ENCODE measurements at regions not wholly inside any gene's neighbourhood (a gene's known extent, or its start where the extent isn't known, plus 50 kb on each side); places are given as distances from the start of the nearest gene placed in this dataset.
A peak's percentile ranks its signal among the peaks of the same experiment; 100 is the strongest.

GRCh38 chr13:72204291-72204690 lies 337.3 kb upstream of the DACH1 start:
- Histone ChIP-seq H3K79me2 (ENCODE audit: insufficient read depth, low read length) (no peaks in the 10 kb centered on the region), H3K4me2 (ENCODE audit: low read length) (no peak overlapping the region), H3K4me1 (ENCODE audit: control insufficient read depth in 1 of 2, insufficient read depth in 2 of 2, low read length in 2 of 2) (no peaks in the 10 kb centered on the region), H3K9me2 (ENCODE audit: insufficient read depth) (no peaks in the 10 kb centered on the region), H3K9ac (ENCODE audit: low read length) (no peak overlapping the region), H3K9me3 (ENCODE audit: control insufficient read depth in 1 of 2, insufficient read depth in 1 of 2, low read depth in 1 of 2, low read length in 2 of 2) (peaks cover 0 to 2% of the 10 kb centered on the region in 2 experiments; a peak in 1 of 4 replicates), H3K27me3 (ENCODE audit: insufficient read depth, low read length) (no peaks in the 10 kb centered on the region), H3K36me3 (ENCODE audit: control insufficient read depth in 1 of 2, insufficient read depth in 2 of 2, low read length in 2 of 2) (no peaks in the 10 kb centered on the region), H4K20me1 (ENCODE audit: insufficient read depth) (no peaks in the 10 kb centered on the region), H2AFZ (ENCODE audit: low read depth, low read length, poor library complexity, severe bottlenecking) (no peak overlapping the region), H3K27ac (ENCODE audit: low read depth, low read length) (no peak overlapping the region), H3K4me3 (replicated peaks in 1 of 2; ENCODE audit: low read depth in 1 of 2, low read length in 2 of 2) (no peak overlapping the region)
- no peak for ATAC-seq
- POLR2A ChIA-PET = no interaction called here
- DNase-seq (ENCODE audit: low read depth, low spot score) = peak; percentile 2
- intact Hi-C loops (cut with micrococcal nuclease) = no loop called here
- no TSS peak for BruUV-seq (replicated peaks)
- CTCF ChIA-PET = no interaction called here
- RAD21 ChIA-PET (ENCODE audit: low non-redundant PET in 1 of 2, low total read pairs in 2 of 2, uncharacterized antibody in 2 of 2, unreplicated experiment in 2 of 2) = no interaction called here
- TF ChIP-seq ELF1 (IDR thresholded peaks at IDR 0.05; ENCODE audit: borderline replicate concordance, low read depth) (no peak), RAD21 (IDR thresholded peaks at IDR 0.05; ENCODE audit: low read depth) (no peak), SP1 (IDR thresholded peaks at IDR 0.05; ENCODE audit: low read depth) (no peak), POLR2A (IDR thresholded peaks at IDR 0.05; ENCODE audit: borderline replicate concordance, extremely low read depth, insufficient read depth, insufficient read length) (no peak), ZFX (IDR thresholded peaks at IDR 0.05) (no peak), SIN3A (IDR thresholded peaks at IDR 0.05; ENCODE audit: low read depth) (no peak)

DNA sequence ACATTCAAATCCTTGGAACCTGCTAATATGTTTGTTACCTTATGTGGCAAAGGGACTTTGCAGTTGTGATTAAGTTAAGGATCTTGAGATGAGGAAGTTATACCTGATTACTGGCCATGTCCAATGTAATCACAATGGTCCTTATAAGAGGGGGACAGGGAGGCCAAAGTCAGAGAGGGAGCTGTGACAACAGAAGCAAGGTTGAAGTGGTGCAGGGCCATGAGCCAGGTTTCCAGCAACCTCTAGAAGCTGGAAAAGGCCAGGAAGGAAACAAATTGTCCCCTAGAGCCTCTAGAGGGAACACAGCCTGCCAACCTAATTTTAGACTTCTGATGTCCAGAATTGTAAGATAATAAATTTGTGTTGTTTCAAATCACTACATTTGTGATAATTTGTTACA lies 334.7 kb upstream of the DACH1 start:
- Histone ChIP-seq H3K27ac (ENCODE audit: low read depth, low read length) (no peak overlapping the region), H3K9me3 (ENCODE audit: control insufficient read depth in 1 of 2, insufficient read depth in 1 of 2, low read depth in 1 of 2, low read length in 2 of 2) (peaks cover 0 to 2% of the 10 kb centered on the region in 2 experiments; a peak in 1 of 4 replicates), H3K4me3 (replicated peaks in 1 of 2; ENCODE audit: low read depth in 1 of 2, low read length in 2 of 2) (no peak overlapping the region), H3K4me2 (ENCODE audit: low read length) (no peak overlapping the region), H3K9ac (ENCODE audit: low read length) (no peak overlapping the region), H2AFZ (ENCODE audit: low read depth, low read length, poor library complexity, severe bottlenecking) (no peak overlapping the region), H4K20me1 (ENCODE audit: insufficient read depth) (no peaks in the 10 kb centered on the region), H3K36me3 (ENCODE audit: control insufficient read depth in 1 of 2, insufficient read depth in 2 of 2, low read length in 2 of 2) (no peaks in the 10 kb centered on the region), H3K79me2 (ENCODE audit: insufficient read depth, low read length) (no peaks in the 10 kb centered on the region), H3K9me2 (ENCODE audit: insufficient read depth) (no peaks in the 10 kb centered on the region), H3K4me1 (ENCODE audit: control insufficient read depth in 1 of 2, insufficient read depth in 2 of 2, low read length in 2 of 2) (no peaks in the 10 kb centered on the region), H3K27me3 (ENCODE audit: insufficient read depth, low read length) (no peaks in the 10 kb centered on the region)
- ChIA-PET POLR2A (no interaction called here), CTCF (no interaction called here), RAD21 (ENCODE audit: low non-redundant PET in 1 of 2, low total read pairs in 2 of 2, uncharacterized antibody in 2 of 2, unreplicated experiment in 2 of 2) (no interaction called here)
- no TSS peak for BruUV-seq (replicated peaks)
- intact Hi-C loops (cut with micrococcal nuclease) = no loop called here
- no peak for TF ChIP-seq SIN3A (IDR thresholded peaks at IDR 0.05; ENCODE audit: low read depth)
- TF ChIP-seq, protein P1, sequence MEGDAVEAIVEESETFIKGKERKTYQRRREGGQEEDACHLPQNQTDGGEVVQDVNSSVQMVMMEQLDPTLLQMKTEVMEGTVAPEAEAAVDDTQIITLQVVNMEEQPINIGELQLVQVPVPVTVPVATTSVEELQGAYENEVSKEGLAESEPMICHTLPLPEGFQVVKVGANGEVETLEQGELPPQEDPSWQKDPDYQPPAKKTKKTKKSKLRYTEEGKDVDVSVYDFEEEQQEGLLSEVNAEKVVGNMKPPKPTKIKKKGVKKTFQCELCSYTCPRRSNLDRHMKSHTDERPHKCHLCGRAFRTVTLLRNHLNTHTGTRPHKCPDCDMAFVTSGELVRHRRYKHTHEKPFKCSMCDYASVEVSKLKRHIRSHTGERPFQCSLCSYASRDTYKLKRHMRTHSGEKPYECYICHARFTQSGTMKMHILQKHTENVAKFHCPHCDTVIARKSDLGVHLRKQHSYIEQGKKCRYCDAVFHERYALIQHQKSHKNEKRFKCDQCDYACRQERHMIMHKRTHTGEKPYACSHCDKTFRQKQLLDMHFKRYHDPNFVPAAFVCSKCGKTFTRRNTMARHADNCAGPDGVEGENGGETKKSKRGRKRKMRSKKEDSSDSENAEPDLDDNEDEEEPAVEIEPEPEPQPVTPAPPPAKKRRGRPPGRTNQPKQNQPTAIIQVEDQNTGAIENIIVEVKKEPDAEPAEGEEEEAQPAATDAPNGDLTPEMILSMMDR (IDR thresholded peaks at IDR 0.05 in 2 of 3, conservative IDR thresholded peaks at IDR 0.05 in 1 of 3; ENCODE audit: borderline replicate concordance in 1 of 3, insufficient read depth in 1 of 3, low read depth in 2 of 3, low read length in 2 of 3) = no peak
- TF ChIP-seq ZFX (IDR thresholded peaks at IDR 0.05) = no peak
- TF ChIP-seq EZH2 (IDR thresholded peaks at IDR 0.05) = no peak
- TF ChIP-seq POLR2A (IDR thresholded peaks at IDR 0.05; ENCODE audit: borderline replicate concordance, extremely low read depth, insufficient read depth, insufficient read length) = no peak
- no peak for TF ChIP-seq POLR2AphosphoS5 (IDR thresholded peaks at IDR 0.05; ENCODE audit: low read depth, low read length)
- TF ChIP-seq EGR1 (IDR thresholded peaks at IDR 0.05; ENCODE audit: low read depth) = no peak
- no peak for TF ChIP-seq EZH2phosphoT487 (IDR thresholded peaks at IDR 0.05; ENCODE audit: borderline replicate concordance)
- no peak for TF ChIP-seq YY1 (IDR thresholded peaks at IDR 0.05; ENCODE audit: extremely low read depth, insufficient replicate concordance, low read depth, low read length)
- no peak for ATAC-seq
- DNase-seq (ENCODE audit: low read depth, low spot score) = no peak
